Neural cell (in vitro differentiated cells): ENCODE measurements at regions not wholly inside any gene's neighbourhood (a gene's known extent, or its start where the extent isn't known, plus 50 kb on each side); places are given as distances from the start of the nearest gene placed in this dataset.

Experiments used
- H2AFZ ChIP-seq: fragments of 200-600, 300-800 bp; sonication (generic), shearing (Covaris generic); 2 replicates; pipeline ENCODE4 v1.6.0; 2014; ENCODE audit warnings: low read depth, mild to moderate bottlenecking, antibody characterized with exemption, low read length, moderate library complexity
- H3F3A ChIP-seq: fragments of 200-600 bp; shearing (Covaris generic); 2 replicates; pipeline ENCODE4 v1.6.1; 2016; ENCODE audit warnings: mild to moderate bottlenecking, moderate library complexity, mixed read lengths, antibody characterized with exemption, low read length; ENCODE audit not compliant: insufficient read depth, poor library complexity, severe bottlenecking
- H3K27ac ChIP-seq: fragments of 200-600, 300-800 bp; sonication (generic), shearing (Covaris generic); 2 replicates; pipeline ENCODE4 v1.5.1; 2014; ENCODE audit warnings: mild to moderate bottlenecking, low read length, moderate library complexity
- H3K27me3 ChIP-seq: fragments of 300-800, 200-600 bp; sonication (generic), shearing (Covaris generic); 2 replicates; pipeline ENCODE4 v1.6.0; 2014; ENCODE audit warnings: mild to moderate bottlenecking, low read depth, low read length, moderate library complexity; ENCODE audit not compliant: insufficient read depth
- H3K36me3 ChIP-seq: fragments of 300-800, 200-600 bp; sonication (generic), shearing (Covaris generic); 2 replicates; pipeline ENCODE4 v1.5.1; 2014; ENCODE audit warnings: mild to moderate bottlenecking, antibody characterized with exemption, low read length, moderate library complexity; ENCODE audit not compliant: insufficient read depth
- H3K4me2 ChIP-seq: fragments of 300-800, 200-600 bp; sonication (generic), shearing (Covaris generic); 2 replicates; pipeline ENCODE4 v1.6.0; 2014; ENCODE audit warnings: mild to moderate bottlenecking, low read length
- H3K4me3 ChIP-seq: fragments of 300-800, 200-600 bp; sonication (generic), shearing (Covaris generic); 2 replicates; pipeline ENCODE4 v1.5.1; 2014; ENCODE audit warnings: mild to moderate bottlenecking, low read length, moderate library complexity
- H3K79me2 ChIP-seq: fragments of 200-600 bp; shearing (Covaris generic); replicated peaks from 2 replicates; pipeline ENCODE4 v1.6.0; 2014; ENCODE audit warnings: mild to moderate bottlenecking, low read length, moderate library complexity; ENCODE audit not compliant: insufficient read depth
- H3K9ac ChIP-seq: fragments of 300-800, 200-600 bp; sonication (generic), shearing (Covaris generic); 2 replicates; pipeline ENCODE4 v1.6.1; 2016; ENCODE audit warnings: mild to moderate bottlenecking, low read length, mixed read lengths
- H3K9me2 ChIP-seq: fragments of 200-600 bp; shearing (Covaris generic); 2 replicates; pipeline ENCODE4 v1.6.1; 2016; ENCODE audit warnings: mild to moderate bottlenecking, low read length, mixed read lengths; ENCODE audit not compliant: insufficient read depth
- H3K9me3 ChIP-seq: fragments of 200-600, 300-800 bp; sonication (generic), shearing (Covaris generic); 2 replicates; pipeline ENCODE4 v1.6.1; 2016; ENCODE audit warnings: mild to moderate bottlenecking, mixed run types, low read length, moderate library complexity, mixed read lengths
- H4K20me1 ChIP-seq: fragments of 200-600 bp; shearing (Covaris generic); 2 replicates; pipeline ENCODE4 v1.6.1; 2016; ENCODE audit warnings: mild to moderate bottlenecking, mixed run types; ENCODE audit not compliant: insufficient read depth
- CTCF ChIP-seq: fragments of 450-650 bp; IDR thresholded peaks from 2 replicates; pipeline ENCODE4 v1.5.1; 2014; ENCODE audit warnings: antibody characterized with exemption, mild to moderate bottlenecking, moderate library complexity; ENCODE audit not compliant: poor library complexity, severe bottlenecking
- EP300 ChIP-seq: fragments of 450-650 bp; conservative IDR thresholded peaks from 2 replicates; pipeline ENCODE4 v1.6.1; 2014; ENCODE audit warnings: antibody characterized with exemption, mild to moderate bottlenecking, moderate library complexity; ENCODE audit not compliant: poor library complexity, severe bottlenecking
- EZH2 ChIP-seq: fragments of 200-600, 300-800 bp; shearing (Covaris generic), sonication (generic); IDR thresholded peaks from 2 replicates; pipeline ENCODE4 v1.6.1; 2014; ENCODE audit warnings: antibody characterized with exemption, low read length, borderline replicate concordance, mild to moderate bottlenecking; ENCODE audit not compliant: insufficient read depth, poor library complexity, severe bottlenecking
- MXI1 ChIP-seq: fragments of 450-650 bp; conservative IDR thresholded peaks from 2 replicates; pipeline ENCODE4 v1.6.1; 2014; ENCODE audit warnings: antibody characterized with exemption, mild to moderate bottlenecking; ENCODE audit not compliant: poor library complexity, severe bottlenecking
- POLR2AphosphoS5 ChIP-seq: IDR thresholded peaks from 2 replicates; pipeline ENCODE4 v1.6.1; 2012
- RAD21 ChIP-seq: fragments of 450-650 bp; conservative IDR thresholded peaks from 2 replicates; pipeline ENCODE4 v1.6.1; 2014; ENCODE audit warnings: antibody characterized with exemption, mild to moderate bottlenecking, moderate library complexity
- SMC3 ChIP-seq: fragments of 450-650 bp; conservative IDR thresholded peaks from 2 replicates; pipeline ENCODE4 v1.6.1; 2014; ENCODE audit warnings: antibody characterized with exemption, mild to moderate bottlenecking, moderate library complexity; ENCODE audit not compliant: poor library complexity
- TAF1 ChIP-seq: IDR thresholded peaks from 2 replicates; pipeline ENCODE4 v1.6.1; 2012; ENCODE audit warnings: low read depth
- TF ChIP-seq, protein P1 (sequence below): IDR thresholded peaks from 2 replicates; pipeline ENCODE4 v1.6.1; 2012; ENCODE audit warnings: borderline replicate concordance

DNA sequence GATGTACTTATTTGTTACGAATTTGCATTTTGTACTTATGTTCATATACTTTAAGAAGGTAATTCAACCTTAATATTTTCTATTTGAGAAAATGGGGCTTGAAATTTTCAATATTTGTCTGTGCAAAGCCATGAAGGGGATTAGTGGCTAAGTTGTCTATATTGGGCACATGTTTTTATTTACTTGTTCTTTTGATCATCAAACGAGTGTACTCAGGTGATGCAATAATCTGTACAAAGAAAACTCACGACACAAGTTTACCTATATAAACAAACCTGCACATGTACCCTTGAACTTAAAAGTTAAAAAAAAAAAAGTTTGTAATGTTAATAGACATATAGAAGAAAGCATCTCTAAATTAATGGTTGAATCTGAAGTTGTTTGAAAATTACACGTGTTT, 658.9 kb upstream of the SYT4 start:
- Histone ChIP-seq H3K79me2 (no peaks in the 10 kb centered on the region), H3K4me2 (no peak overlapping the region), H3K9me3 (no peaks in the 10 kb centered on the region), H3K27ac (no peak overlapping the region), H2AFZ (no peak overlapping the region), H3K36me3 (no peaks in the 10 kb centered on the region), H3K9ac (no peak overlapping the region), H3K4me3 (no peak overlapping the region), H3F3A (no peaks in the 10 kb centered on the region), H3K27me3 (no peaks in the 10 kb centered on the region), H3K9me2 (no peaks in the 10 kb centered on the region), H4K20me1 (no peaks in the 10 kb centered on the region)
- TF ChIP-seq MXI1, result no peak

GRCh38 chr18:43949291-43949690, 672.0 kb upstream of the SYT4 start:
- Histone ChIP-seq H2AFZ (no peak overlapping the region), H3K4me3 (no peak overlapping the region), H4K20me1 (no peaks in the 10 kb centered on the region), H3K9me2 (no peaks in the 10 kb centered on the region), H3K9ac (no peak overlapping the region), H3K27me3 (no peaks in the 10 kb centered on the region), H3K4me2 (no peak overlapping the region), H3K27ac (no peak overlapping the region), H3K9me3 (no peaks in the 10 kb centered on the region), H3K36me3 (no peaks in the 10 kb centered on the region), H3F3A (no peaks in the 10 kb centered on the region), H3K79me2 (no peaks in the 10 kb centered on the region)
- TF ChIP-seq POLR2AphosphoS5 (no peak), SMC3 (no peak), MXI1 (no peak), RAD21 (no peak), TAF1 (no peak), CTCF (no peak), EP300 (no peak), EZH2 (no peak)
- TF ChIP-seq, protein P1, sequence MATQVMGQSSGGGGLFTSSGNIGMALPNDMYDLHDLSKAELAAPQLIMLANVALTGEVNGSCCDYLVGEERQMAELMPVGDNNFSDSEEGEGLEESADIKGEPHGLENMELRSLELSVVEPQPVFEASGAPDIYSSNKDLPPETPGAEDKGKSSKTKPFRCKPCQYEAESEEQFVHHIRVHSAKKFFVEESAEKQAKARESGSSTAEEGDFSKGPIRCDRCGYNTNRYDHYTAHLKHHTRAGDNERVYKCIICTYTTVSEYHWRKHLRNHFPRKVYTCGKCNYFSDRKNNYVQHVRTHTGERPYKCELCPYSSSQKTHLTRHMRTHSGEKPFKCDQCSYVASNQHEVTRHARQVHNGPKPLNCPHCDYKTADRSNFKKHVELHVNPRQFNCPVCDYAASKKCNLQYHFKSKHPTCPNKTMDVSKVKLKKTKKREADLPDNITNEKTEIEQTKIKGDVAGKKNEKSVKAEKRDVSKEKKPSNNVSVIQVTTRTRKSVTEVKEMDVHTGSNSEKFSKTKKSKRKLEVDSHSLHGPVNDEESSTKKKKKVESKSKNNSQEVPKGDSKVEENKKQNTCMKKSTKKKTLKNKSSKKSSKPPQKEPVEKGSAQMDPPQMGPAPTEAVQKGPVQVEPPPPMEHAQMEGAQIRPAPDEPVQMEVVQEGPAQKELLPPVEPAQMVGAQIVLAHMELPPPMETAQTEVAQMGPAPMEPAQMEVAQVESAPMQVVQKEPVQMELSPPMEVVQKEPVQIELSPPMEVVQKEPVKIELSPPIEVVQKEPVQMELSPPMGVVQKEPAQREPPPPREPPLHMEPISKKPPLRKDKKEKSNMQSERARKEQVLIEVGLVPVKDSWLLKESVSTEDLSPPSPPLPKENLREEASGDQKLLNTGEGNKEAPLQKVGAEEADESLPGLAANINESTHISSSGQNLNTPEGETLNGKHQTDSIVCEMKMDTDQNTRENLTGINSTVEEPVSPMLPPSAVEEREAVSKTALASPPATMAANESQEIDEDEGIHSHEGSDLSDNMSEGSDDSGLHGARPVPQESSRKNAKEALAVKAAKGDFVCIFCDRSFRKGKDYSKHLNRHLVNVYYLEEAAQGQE, result no peak

DNA sequence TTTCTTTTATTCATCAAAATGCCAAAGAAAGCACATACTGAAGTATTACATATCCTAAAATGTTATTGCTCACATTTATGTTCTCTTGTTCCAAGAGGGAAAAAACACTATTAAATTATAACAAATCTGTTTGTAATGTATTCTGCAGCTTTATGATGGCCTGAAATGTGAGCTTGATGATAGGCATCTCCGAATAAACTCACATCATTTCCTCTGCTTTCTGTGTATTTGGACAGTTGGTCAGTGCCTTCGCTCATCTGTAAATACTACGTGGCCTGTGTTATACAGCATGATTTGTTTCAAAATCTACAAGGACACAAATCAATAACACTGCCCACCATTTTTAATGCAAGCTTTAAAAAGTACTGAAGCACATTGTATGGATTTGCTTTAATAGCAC, 672.8 kb upstream of the SYT4 start:
- Histone ChIP-seq H4K20me1 (no peaks in the 10 kb centered on the region), H3K9me2 (no peaks in the 10 kb centered on the region), H3K79me2 (no peaks in the 10 kb centered on the region), H3K27me3 (no peaks in the 10 kb centered on the region), H2AFZ (no peak overlapping the region), H3K27ac (no peak overlapping the region), H3F3A (no peaks in the 10 kb centered on the region), H3K36me3 (no peaks in the 10 kb centered on the region), H3K4me2 (no peak overlapping the region), H3K4me3 (no peak overlapping the region), H3K9me3 (no peaks in the 10 kb centered on the region), H3K9ac (no peak overlapping the region)
- TF ChIP-seq EP300 (no peak), RAD21 (no peak), POLR2AphosphoS5 (no peak), TAF1 (no peak)
